ENCODE measurements at regions not wholly inside any gene's neighbourhood (a gene's known extent, or its start where the extent isn't known, plus 50 kb on each side); places are given as distances from the start of the nearest gene placed in this dataset.
"Not testable (repeated sequence)": the region's sequence is repeated elsewhere in the genome, so short reads cannot be mapped to it uniquely, and the experiment has no call there.

DNA sequence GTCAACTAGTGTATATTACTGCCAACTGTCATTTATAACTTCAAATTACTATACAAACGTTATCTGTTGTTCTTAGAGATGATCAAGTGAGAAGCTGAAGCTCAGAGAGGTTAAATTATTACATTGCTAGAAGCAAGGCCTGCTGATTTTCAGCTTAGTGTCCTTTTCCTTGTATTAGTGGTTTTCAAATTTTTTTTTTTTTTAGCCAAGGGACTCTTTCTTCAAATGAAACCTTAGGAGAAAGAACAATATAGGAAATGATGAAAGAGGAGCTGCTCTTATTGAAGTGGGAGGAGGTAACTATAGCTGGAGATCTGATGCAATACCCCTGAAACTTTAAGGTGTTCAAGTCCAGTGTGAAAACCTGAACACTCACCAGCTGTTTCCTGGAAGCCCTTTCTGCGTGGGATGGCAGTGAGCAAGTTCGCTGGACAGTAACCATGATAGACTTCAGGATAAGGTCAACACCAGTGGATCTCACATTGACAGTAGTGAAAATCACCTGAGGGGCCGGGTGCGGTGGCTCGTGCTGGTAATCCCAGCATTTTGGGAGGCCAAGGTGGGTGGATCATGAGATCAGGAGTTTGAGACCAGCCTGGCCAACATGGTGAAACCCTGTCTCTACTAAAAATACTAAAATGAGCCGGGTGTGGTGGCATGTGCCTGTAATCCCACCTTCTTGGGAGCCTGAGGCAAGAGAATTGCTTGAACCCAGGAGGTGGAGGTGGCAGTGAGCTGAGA, 376.2 kb downstream of the EDEM1 start:
- no peak for DNase-seq

GRCh38 chr3:5564278-5564666, 376.8 kb downstream of the EDEM1 start:
- DNase-seq: no peak

GRCh38 chr3:5565026-5565425, 377.5 kb downstream of the EDEM1 start:
- DNase-seq: no peak

DNA sequence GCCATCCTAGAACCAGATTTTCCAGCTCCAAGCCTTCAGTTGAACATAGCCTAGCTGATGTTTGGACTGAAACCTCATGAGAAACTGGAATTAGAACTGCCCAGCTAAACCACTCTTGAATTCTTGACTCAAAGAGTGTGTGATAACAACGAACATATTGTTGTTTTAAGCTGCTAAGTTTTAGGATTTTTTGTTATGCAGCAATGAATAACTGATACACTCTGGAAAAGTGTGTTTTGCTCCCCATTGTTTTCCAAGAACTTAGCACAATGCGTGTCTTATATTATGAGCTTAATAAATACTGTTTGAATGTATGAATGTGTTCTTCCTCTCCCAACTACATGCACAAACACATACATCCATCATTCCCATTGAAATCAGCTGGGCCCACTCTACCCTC, 379.6 kb downstream of the EDEM1 start:
- no peak for DNase-seq

- no peak for DNase-seq
Observed at GRCh38 chr3:5568451-5568850, 380.9 kb downstream of the EDEM1 start.

DNA sequence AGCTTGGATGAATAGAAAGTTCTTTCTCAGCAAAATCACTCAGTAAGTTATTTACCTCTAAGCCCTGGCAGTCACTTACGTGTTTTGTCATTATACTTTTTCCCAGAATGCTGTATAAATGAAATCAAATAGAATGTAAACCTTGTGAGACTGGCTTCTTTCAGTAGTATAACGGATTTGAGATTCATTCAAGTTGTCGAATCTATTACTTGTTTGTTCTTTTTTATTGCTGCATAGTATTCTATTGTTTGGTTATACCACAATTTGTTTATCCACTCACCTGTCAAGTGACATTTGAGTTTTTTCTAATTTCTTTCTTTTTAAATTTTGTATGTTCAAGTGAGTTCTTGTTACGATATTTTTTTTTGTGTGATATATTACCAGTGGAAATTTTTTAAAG, 381.6 kb downstream of the EDEM1 start:
- no peak for DNase-seq

- peak; percentile 43 for DNase-seq
Observed at GRCh38 chr3:5572168-5572567, 384.7 kb downstream of the EDEM1 start.

DNA sequence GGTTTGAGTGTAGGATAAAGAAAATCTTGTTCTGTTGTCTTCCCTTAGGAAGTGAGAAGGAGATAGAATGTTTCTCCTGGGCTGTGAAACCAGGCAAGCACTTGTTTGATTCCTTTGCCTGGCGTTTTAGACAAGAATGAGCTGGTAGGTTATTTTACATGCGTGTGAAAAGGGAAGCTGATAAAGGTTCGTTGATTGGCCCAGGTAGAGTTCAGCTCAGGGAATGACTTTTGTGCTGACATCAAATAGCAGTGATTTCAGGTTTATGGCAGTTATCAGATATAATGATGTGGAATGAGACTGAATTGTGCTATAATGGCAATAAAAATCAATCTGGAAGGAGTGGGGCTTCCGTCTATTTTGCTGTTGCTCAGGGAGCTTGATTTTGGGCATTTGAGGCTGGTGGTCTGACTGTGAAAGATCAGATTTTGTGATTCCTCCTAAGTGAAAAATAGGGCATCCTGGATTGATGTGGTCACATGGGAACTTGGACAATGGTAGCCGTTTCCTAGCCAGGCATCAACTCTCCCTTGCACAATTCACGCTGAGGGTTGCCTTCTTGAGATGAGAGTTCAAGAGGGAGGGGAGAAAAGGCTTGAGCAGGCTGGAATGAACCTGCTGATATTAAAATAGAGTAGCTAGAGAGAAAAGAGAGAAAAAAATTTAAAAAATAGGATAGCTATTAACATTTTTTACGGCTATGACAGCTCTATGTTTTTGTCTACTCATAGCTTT, 388.9 kb downstream of the EDEM1 start:
- DNase-seq: no peak

- DNase-seq: no peak
Observed at GRCh38 chr3:5579139-5579602, 391.7 kb downstream of the EDEM1 start.

DNA sequence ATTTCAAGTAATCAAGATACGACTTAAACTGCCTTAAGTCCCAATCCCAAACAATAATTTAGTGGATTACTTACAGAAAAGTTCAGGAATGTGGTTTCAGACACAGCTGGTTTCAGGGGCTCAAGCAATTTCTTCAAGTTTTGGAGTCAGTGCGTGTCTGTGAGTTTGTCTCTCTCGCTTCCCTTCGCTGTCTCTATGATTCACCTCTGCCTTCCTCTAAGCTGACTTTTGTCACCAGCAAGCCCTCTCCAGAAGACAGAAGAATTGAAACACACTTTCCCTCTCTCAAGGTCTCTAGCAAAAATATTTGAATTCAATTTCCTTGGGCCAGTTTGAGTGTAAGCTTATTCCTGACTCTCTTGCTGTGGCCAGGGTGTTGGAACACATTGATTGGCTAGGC, 392.4 kb downstream of the EDEM1 start:
- no peak for DNase-seq

DNA sequence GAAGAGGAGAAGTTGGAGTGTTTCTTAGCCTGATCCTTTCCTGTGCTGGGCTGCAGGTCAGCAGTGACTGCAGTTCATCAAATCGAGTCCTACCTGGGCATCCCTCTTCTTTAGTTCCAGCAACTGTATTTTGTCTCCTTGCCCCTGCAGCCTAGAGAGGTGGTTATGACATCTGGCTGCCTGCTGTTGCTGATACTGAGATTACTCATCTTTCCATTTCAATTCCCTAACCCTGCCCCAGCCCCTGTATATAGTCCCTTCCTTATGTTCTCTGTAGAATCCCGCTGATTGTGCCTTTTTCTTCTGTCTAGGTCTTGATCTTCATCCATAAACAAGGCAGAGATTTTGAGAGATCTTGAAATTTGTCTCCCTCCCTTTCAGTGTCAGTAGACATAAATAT, 393.3 kb downstream of the EDEM1 start:
- DNase-seq: no peak

- no peak for DNase-seq
Observed at GRCh38 chr3:5581743-5582142, 394.2 kb downstream of the EDEM1 start.

- no peak for DNase-seq
Observed at GRCh38 chr3:5583920-5584319, 396.4 kb downstream of the EDEM1 start.

DNA sequence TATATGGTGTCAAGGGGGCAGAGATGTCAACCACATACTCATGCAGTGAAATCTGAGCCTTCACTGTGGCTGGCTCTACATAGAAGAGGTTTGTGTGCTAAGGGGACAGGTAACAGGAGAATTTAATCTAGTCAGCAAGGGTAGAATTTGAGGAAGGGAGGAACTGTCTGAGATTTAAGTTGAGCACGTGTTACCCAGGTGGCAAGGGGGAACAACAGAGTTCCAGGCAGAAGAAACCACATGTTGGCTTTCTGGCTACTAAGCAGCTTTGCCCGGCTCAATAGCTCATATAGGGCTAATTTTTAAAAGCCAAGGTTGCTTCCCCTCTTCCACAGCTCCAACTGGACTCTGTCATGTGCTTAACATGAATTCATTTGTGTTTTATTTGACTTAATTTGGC, 397.6 kb downstream of the EDEM1 start:
- no peak for DNase-seq

DNA sequence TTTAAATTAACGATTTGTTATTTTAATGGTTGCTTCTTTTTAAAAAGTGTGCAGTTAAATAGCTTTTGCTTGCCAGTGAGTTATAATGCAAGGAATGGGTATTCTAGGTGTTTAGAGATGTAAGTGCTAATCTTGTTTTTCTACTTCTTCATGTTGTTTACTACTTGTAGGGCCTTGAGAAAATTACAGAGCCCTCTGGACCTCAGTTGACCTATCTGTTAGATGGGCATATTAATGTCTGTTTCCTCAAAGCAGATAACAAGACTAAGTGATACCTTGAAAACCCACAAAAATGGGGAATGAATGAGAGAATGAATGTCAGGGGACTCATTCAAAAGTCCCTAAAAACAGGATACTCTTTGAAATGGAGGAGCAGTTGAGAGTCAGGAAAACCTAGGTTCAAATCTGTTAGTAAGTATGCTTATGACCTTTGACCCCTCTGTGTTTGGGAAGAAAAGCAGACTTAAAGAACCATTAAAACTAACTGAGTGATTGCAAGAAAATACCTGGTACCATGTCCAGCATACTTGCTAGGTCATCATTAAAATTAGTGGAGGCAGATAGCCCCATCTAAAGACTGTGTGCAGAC, 419.5 kb downstream of the EDEM1 start:
- DNase-seq: no peak

GRCh38 chr3:5607581-5607980, 420.1 kb downstream of the EDEM1 start:
- DNase-seq: no peak

DNA sequence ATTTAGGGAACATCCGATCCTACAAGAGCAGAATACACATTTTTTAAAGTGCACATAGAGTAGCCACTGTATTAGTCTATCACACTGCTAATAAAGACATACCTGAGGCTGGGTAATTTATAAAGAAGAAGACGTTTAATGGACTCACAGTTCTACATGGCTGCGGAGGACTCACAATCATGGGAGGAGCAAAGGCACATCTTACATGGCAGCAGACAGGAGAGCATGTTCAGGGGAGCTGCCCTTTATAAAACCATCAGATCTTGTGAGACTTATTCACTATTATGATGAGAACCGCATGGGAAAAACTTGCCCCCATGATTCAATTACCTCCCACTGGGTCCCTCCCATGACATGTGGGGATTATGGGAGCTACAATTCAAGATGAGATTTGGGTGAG, 421.5 kb downstream of the EDEM1 start:
- DNase-seq: not testable (repeated sequence)

- no peak for DNase-seq
Observed at GRCh38 chr3:5613599-5613998, 426.1 kb downstream of the EDEM1 start.

GRCh38 chr3:5616873-5617272, 429.4 kb downstream of the EDEM1 start:
- no peak for DNase-seq

DNA sequence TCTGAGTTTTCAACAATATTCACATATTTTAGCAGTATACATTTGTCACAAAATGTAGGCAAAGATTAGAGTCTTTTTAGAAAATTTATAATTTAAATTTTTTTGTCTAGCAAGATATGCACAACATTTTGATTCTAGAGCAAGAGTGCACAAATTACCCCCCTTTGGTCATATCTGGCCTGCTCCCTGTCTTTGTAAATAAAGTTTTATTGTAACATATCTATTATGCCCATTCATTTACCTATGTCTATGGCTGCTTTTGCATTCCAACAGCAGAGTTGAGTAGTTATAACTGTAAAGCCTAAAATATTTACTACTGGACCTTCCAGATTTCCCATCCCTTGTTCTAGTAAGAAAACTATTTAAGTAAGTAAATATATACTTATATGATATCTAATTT, 430.7 kb downstream of the EDEM1 start:
- no peak for DNase-seq

- no peak for DNase-seq
Observed at GRCh38 chr3:5630406-5630805, 442.9 kb downstream of the EDEM1 start.

- DNase-seq: no peak
Observed at GRCh38 chr3:5633960-5634359, 446.5 kb downstream of the EDEM1 start.

DNA sequence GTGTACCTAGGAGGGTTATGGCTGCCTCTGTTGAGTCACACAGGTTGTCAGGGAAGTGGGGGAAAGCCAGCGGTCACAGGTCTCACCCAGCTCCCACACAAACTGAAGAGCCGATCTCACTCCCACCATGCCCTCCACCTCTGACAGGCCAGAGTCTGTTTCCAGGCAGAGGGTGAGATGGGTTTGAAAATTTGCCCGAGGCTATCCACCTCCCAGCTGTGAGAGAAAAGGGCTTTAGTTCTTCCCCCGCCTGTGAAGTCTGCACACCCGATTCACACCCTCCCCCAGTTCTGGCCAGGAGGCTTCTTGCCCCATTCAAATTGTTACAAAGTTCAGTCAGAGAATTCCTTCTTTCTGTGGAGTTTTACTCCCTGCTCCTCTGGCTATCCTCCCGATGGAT, 446.9 kb downstream of the EDEM1 start:
- no peak for DNase-seq

GRCh38 chr3:5635746-5636145, 448.2 kb downstream of the EDEM1 start:
- DNase-seq: no peak

Measured in midbrain (tissue), 1 donor.